HG03342 (cell line): ENCODE measurements at regions not wholly inside any gene's neighbourhood (a gene's known extent, or its start where the extent isn't known, plus 50 kb on each side); places are given as distances from the start of the nearest gene placed in this dataset.

Source experiments
- ATAC-seq: cut with Tn5 transposase; IDR thresholded peaks from one replicate; pipeline ENCODE4 v1.9.1; 2021; ENCODE audit warnings: mild to moderate bottlenecking, moderate library complexity; ENCODE audit not compliant: unreplicated experiment

DNA sequence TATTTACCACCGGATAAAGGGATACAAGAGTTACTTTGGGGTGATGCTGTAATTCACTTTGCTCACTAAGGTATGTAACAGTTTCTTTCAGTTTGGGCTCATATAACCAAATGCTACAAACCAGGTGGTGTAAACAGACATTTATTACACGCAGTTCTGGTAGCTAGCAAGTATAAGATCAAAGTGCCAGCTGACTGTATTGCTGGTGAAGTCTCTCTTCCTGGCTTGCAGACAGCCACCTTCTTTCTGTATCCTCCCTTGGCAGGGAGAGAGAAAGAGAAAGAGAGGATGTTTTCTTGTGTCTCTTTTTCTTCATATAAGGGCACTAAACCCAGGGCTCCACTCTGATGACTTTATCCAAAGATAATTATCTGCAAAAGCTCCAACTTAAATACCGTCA is 552.5 kb upstream of the FTMT start:
- ATAC-seq, result no peak

DNA sequence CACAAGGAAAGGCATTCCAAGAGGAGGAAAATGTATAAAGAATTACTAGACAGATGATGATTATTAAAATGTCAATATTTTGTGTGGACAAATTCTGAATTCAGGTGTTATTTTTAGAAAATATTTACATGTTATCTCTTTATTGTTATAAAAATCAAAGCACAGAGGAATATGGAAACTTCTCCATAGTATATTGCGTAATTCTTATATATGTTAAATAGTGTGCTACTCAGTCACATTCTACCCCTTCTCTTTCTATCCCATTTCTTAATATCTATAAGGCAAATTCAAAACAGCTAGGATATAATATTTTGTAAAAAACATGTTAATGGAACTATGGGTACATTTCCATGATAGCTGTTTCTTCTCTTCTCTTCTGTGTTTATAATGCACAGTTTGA is 546.8 kb upstream of the FTMT start:
- ATAC-seq, result no peak

DNA sequence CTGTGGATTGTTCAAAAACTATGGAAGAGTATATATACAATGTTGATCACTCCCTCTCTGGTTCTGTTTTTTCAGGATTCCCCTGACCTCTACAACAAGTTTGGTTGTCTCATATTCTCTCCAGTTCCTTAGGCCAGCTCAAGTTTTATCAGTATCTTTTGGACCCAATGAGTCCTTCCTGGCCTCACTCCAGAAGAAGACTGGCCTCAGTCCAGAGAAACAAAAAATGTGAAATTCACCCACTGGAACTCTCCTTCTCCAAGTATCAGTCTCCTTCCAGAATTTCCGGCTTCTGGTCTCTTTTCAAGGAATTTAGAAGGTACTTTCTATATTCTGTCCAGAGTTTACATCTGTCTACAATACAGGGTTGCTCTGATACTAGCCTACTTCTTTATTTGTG is 537.8 kb upstream of the FTMT start:
- no peak for ATAC-seq

DNA sequence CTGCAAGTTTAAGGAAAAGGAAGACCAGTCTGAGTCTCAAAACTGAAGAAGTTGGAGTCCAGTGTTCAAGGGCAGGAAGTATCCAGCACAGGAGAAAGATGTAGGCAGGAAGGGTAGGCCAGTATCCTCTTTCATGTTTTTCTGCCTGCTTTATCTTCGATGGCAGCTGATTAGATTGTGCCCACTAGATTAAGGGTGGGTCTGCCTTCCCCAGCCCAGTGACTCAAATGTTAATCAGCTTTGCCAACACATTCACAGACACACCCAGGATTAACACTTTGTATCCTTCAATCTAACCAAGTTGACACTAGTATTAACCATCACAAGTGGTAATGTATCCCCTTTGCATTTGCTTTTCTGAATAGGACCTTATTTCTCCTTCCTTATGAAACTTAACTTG is 535.9 kb upstream of the FTMT start:
- ATAC-seq, result no peak

DNA sequence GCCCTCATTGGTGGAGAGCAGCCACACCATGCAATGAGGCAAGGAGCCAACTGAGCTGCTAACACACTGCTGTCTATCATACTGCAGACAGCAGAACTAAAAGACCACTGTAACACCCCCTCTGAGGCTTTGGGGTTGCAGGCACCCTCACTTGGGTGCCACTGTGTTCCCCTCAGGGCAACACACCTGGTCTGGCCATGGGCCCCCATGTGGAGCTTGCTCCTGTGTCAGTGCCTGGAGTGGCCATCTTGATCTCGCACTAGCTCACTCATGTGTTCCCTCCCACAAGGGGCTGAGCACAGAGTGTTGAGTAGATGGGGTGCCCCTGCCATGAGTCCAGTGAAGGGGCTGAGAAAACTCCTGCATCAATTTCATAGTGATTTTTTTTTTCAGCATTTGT is 532.4 kb upstream of the FTMT start:
- ATAC-seq, result no peak

DNA sequence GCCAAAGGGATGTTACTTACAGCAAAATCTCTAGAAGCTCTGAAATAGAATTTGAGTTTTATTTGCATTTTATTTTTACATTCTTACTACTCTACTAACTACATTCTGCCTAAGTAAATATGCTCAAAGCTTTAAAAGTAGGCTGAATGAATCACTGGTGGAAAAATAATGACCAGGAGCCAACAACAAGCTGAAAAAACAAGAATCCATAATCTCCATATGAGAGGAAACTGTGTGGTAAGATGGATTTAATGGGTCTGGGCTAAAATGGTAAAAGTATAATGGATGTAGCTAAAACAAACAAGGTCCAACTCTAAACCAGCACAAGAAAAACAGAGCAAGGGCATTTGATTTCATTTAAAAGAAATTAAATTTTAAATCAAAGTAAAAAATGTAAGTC is 525.8 kb upstream of the FTMT start:
- ATAC-seq, result no peak

DNA sequence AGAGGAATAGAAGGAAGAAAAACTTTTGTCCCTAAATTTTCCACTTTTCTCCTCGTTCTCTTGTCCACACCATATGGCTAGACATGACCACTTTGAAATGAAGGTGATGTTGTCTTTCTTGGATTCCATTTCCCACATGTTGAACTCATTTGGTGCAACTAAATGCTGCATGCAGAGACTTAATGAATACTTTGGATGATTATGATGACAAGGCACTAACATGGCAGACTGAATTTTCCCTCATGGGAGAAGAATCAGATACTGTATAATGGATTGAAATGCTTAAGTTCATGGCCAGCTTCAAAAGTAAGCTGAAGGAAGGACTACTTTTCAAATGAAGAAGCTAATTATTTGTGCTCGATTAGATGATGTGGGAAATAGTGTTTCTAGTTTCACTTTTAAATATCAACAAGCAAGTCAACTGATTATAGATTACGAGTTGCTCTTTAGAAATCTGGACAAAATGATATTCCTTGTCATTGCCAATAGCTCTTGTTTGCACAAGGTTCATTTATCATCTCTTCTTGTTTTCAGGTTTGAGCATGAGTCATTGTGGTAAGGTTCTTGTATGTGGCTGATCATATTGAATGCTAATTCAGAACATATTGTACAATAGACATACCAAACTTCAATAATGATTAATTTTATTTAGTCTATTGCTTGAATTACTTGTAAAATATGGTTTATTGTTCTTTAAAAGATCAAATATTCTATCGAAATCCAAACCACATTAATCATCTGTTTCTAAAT is 501.3 kb upstream of the FTMT start:
- ATAC-seq, result no peak

DNA sequence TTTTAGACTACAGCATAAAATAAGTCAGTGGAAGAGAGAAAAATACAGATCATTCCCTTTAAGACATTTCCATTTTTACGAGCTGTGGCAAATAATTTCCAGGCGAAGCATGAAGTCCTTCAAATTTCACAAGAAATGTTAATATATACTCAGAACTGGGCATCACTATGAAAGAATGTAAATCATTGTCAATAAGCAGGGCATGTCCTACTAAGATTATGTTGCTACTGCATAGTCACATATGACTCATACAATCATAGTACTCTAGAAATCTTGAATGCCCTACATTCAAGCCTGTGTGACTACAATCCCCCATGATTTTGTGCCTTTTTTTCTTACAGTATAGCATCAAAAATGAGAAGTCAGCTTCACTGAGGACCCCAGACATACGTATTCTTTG is 485.2 kb upstream of the FTMT start:
- ATAC-seq, result no peak

DNA sequence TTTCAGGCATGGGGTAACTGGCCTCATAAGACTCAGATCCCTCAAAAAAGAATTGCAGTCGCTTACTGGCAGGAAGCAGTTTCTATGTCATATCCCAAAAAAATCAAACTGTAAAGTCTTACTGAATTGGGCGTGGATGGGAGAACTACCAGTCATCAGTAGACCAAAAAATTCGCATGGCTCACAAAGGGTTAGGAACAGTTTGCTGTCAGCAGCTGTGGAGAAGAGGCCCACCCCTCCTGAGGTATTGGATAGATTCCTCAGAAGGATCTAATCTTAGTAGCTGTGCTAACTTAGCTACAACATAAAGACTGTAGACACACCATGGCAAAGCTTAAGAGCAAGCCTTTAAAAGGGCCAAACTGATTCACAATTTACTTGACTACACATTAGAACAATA is 478.3 kb upstream of the FTMT start:
- ATAC-seq, result no peak

DNA sequence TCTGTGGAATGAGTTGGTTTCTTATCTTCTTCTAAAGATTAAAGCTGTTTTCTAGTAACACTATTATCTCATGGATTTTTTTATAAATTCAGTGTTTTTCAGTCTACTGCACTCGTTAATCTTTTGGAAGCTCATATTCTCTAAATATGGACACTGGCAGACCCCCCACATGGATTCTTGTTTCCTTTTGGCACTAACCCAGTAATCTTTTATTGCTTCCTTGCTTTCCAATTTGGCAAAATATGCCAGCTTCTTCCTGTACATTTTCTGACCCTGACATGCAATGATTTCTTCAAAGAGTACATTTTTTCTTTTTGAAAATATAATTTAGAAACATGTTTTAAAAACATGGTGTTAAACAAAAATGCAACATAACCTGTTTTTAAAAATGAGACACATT is 474.2 kb upstream of the FTMT start:
- ATAC-seq, result no peak

DNA sequence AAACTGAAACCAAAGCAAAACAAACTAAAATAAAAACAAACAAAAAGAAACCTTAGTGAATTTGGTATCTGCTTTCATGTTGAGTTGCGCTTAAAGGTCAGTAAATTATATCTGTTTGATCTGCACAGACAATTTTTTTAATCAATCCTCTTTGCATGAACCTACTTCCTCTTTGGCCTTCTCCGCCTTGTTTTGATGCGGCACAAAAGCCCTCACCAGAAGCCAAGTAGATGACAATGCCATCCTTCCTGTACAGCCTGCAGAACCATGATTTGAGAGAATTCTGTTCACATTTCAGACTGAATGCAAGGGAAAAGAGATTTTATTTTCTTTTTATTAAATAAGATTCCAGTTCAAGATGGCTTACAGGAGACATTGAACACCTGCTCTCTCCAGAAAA is 473.6 kb upstream of the FTMT start:
- ATAC-seq, result no peak

DNA sequence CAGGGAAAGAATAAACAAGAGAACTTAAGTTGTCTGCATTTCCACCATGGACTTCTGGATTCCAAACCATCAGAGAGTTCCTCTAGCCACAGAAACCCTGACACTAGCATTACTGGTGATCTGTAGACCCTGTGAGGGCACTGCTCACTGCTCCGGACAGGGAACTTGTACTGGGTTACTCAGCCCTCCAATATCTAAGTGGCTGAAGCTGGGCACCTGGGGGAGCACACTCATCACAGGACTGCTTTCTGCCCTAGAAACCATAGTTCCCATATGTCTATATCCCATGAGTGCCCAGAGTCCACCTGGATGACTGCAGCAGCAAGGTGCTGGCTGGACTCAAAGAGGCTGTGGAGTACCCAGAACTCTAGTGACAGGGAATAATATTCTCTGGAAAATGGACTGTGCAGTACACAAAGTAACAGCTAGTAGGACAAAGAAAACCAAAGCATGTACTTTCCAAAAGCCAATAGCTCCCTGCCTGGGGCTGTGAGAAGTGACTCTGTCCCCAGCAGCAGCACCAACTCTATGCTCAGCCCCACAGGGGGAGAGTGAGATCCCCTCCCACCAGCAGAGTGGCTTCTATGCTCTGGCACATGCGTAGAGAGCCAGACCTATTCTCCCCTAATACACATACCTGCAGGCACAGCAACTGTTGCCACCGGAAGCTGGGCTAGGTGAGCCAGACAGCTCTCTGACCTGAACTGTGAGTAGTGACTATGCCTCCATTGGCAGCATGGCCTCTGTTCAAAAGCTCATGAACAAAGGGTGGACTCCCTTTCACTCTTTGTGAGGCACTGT is 472.9 kb upstream of the FTMT start:
- no peak for ATAC-seq

DNA sequence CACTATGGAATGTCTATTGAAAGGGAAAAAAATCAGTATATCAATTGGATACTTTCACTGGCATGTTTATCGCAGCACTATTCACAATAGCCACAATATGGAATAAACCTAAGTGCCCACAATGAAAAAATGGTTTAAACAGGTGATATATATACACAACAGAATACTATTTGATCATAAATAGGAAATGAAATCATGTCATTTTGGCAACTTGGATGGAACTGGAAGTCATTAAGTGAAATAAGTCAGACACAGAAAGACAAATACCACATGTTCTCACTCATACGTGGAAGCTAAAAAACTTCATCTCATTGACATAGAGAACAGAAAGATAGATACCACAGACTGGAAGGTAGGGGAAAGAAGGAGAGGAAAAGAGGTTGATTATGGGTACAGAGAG is 471.6 kb upstream of the FTMT start:
- no peak for ATAC-seq

DNA sequence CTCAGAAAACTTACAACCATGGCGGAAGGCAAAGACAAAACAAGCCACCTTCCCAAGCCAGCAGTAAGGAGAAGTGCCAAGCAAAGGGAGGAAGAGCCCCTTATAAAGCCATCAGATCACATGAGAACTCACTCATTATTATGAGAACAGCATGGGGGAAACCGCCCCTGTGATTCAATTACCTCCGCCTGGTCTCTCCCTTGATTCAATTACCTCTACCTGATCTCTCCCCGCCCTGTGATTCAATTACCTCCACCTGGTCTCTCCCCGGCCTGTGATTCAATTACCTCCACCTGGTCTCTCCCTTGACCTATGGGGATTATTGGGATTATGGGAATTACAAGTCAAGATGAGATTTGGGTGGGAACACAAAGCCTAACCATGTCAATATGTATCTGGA is 467.3 kb upstream of the FTMT start:
- ATAC-seq, result no peak

DNA sequence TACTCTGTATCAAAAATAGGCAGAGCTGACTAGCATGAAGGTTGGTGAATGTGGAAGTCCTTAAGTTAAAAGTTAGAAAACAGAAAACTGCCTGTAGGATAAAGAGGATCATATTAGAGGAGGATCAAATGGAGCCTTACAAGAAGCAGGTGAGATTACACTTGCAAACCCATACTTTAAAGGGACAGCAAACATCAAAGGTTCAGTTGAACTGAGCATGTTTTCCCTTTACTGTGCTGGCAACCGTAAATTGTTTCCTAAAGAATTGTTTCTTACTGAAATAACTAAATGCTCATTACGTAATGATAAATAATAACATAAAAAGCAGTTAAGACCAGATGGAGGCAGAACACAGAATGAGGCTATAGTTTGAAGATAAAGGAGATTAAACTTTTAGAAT is 465.3 kb upstream of the FTMT start:
- no peak for ATAC-seq

DNA sequence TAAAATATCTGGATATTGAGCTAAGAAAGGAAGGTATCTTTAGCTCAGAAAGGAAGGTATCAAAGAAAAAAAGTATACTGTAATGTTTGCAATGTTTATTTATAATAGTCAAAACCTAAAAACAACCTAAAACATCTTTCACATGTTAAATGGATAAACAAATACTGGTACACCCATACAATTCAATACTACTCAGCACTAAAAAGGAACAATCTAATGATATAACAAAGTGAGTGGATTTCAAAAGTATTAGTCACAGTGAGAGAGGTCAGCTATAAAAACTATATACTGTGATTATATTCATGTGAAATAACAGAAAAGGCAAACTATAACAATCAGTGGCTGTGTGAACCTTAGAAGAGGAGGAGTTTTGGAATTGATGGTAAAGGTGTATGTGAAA is 455.0 kb upstream of the FTMT start:
- no peak for ATAC-seq

DNA sequence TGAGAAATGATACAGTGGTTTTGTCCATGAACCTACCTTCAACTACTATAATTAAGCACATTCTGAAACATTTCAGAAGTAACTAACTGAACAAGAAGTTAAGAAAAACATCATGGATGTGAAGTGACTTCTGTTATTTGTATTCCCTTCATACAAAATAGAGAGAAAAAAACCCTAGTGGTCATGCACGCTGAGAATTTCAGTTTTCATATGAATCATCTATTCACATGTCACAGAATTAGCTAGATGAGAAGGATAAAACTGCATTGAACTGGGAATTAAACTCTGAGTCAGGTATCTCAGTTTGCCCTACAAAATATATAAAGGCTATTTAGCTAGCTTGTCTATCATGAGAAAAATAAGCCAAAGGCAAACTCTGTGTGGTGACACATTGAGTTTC is 451.8 kb upstream of the FTMT start:
- ATAC-seq, result peak; percentile 72

DNA sequence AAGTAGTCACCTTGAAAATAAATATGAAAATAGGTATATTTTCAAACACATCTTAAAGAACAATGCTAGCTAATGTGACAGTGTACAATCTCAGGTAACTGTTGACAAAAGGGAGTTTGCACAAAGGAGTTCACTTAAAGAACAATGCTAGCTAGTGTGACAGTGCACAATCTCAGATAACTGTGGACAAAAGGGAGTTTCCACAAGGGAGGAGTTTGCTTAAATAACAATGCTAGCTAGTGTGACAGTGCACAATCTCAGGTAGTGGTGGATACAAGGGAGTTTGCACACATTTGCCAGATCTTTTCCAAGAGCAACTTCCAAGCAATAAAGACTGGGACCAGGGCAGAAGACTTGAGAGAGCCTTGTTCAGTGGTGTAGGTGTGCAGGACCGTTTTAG is 442.9 kb upstream of the FTMT start:
- ATAC-seq, result no peak

DNA sequence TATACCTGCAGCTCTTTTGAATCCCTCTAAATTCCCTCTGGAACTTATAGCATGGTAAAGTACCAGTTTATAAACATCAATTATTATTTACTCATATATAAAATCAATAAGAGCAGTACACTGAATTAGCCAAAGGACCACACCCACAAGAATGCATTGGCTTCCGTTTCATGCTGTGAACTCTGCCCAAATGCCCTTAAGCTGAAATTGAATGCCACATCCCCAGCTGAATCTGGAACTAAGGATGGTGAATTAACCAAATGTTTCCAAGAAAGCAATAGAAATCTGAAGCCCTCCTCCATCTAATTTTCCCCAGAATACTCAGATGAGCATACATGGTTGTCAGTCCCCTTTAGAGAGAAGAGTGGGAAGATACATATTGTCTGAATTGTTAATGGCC is 436.4 kb upstream of the FTMT start:
- ATAC-seq, result no peak

DNA sequence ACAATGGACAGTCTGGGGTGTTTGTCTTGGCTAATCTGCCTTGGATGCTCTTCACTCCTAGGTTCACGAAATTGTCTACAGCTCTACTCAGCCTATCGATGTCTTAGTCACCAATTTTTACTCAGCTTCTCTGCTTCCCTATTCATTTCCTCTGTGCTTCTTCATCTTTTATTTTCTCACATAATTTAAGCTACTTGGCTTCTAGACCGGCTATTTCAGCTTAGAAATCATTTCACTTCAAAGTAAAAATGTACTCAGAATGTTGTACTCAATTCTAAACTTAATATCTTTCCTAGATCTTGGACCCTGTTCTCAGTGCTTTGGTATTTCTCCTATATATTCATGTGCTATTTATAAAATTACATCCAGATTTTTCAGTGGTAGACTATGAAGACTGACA is 430.0 kb upstream of the FTMT start:
- no peak for ATAC-seq

DNA sequence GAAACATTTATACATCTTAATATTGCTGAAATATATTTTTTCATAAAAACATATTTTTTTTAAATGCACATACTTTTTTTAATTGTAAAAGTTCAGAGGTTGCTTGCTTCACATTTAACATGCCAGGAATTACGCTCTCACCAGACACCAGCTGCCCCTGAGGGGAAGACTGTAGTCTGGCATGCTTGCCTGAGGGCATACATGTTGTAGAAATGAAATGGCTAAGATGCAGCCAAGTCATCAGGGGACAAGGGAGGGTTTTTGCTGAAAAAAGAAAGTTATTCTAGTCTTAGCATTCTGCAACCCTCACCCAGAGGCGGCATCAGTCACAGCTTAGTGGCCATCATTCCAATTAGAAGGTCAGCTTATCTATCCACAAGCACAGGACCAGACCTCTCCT is 426.7 kb upstream of the FTMT start:
- no peak for ATAC-seq

DNA sequence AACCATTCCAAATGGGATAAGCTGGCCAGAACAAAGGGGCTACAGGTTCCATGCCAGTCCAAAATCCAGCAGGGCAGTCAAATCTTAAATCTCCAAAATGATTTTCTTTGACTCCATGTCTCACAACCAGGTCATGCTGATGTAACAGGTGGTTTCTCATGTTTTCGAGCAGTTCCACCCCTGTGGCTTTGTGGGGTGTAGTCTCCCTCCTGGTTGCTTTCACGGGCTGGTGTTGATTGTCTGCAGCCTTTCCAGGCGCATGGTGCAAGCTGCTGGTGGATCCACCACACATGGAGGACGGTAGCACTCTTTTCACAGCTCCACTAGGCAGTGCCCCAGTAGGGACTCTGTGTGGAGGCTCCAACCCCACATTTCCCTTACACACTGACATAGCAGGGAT is 425.5 kb upstream of the FTMT start:
- ATAC-seq, result no peak

DNA sequence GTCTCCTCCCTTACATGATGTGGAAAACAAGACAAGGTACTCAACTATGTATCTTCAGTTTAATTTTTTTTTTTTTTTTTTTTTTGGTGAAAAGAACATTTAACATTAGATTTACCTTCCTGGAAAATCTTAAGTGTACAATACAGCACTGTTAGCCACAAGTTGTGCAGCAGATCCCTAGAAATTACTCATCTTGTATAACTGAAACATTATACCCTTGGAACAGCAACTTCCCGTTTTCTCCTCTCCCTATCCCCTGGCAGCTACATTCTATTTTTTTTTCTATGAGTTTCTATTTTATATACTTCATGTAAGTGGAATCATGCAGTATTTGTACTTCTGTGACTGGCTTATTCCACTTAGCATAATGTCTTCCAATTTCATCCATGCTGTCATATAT is 421.9 kb upstream of the FTMT start:
- no peak for ATAC-seq
